Mucosa of rectum (tissue), 2 donors: ENCODE measurements at regions not wholly inside any gene's neighbourhood (a gene's known extent, or its start where the extent isn't known, plus 50 kb on each side); places are given as distances from the start of the nearest gene placed in this dataset.
"Not testable (repeated sequence)": the region's sequence is repeated elsewhere in the genome, so short reads cannot be mapped to it uniquely, and the experiment has no call there.

Experiments
- H3K27ac ChIP-seq, 2 donors: one replicate each; pipeline ENCODE4 v1.7.0; 2013; ENCODE audit warnings: inconsistent platforms in 2 of 2, low read depth in 2 of 2, low read length in 2 of 2
- H3K27me3 ChIP-seq, 2 donors: one replicate each; pipeline ENCODE4 v1.7.0; 2013; ENCODE audit warnings: low read length in 2 of 2; ENCODE audit not compliant: control insufficient read depth in 2 of 2, insufficient read depth in 2 of 2
- H3K36me3 ChIP-seq, 2 donors: one replicate each; pipeline ENCODE4 v1.7.0; 2013; ENCODE audit warnings: low read length in 2 of 2; ENCODE audit not compliant: control insufficient read depth in 2 of 2, insufficient read depth in 2 of 2
- H3K4me1 ChIP-seq, 2 donors: one replicate each; pipeline ENCODE4 v1.7.0; 2013; ENCODE audit warnings: low read length in 2 of 2, mild to moderate bottlenecking in 1 of 2; ENCODE audit not compliant: control insufficient read depth in 2 of 2, insufficient read depth in 2 of 2
- H3K4me3 ChIP-seq, 2 donors: one replicate each; pipeline ENCODE4 v1.7.0; 2013; ENCODE audit warnings: low read length in 2 of 2
- H3K9ac ChIP-seq, 2 donors: one replicate each; pipeline ENCODE4 v1.7.0; 2013; ENCODE audit warnings: low read length in 2 of 2, low read depth in 1 of 2, mild to moderate bottlenecking in 1 of 2
- H3K9me3 ChIP-seq, 2 donors: one replicate each; pipeline ENCODE4 v1.7.0; 2013; ENCODE audit warnings: low read length in 2 of 2; ENCODE audit not compliant: control insufficient read depth in 2 of 2
- donor health status: healthy.
- donor health status: Normal muscosa, but diverticular disease.

DNA sequence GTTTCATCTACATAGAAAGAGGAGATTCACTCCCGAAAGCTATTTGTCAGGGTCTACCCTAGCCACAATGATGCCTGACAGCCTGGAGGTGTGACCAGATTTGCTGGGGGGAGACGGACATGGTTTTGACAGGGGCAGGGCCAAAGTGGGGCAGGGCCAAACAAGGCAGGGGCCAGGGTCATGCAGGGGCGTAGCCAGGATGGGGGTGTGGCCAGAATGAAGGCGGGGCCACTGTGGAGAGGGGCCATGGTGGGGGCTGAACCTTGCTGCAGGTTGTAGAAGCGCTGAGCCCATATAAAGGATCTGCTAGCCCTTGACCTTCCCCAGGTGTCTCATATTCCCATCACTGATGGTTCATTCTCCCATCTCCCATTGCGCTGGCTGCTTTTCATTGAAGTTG, 184.1 kb upstream of the SULF2 start:
- Histone ChIP-seq H3K36me3 (no peaks in the 10 kb centered on the region), H3K27me3 (peaks cover 3% of the 10 kb centered on the region in 2 donors), H3K9ac (no peak overlapping the region), H3K4me3 (no peak overlapping the region), H3K4me1 (peaks cover 0 to 2% of the 10 kb centered on the region in 2 donors), H3K27ac (no peak overlapping the region), H3K9me3 (no peaks in the 10 kb centered on the region)

DNA sequence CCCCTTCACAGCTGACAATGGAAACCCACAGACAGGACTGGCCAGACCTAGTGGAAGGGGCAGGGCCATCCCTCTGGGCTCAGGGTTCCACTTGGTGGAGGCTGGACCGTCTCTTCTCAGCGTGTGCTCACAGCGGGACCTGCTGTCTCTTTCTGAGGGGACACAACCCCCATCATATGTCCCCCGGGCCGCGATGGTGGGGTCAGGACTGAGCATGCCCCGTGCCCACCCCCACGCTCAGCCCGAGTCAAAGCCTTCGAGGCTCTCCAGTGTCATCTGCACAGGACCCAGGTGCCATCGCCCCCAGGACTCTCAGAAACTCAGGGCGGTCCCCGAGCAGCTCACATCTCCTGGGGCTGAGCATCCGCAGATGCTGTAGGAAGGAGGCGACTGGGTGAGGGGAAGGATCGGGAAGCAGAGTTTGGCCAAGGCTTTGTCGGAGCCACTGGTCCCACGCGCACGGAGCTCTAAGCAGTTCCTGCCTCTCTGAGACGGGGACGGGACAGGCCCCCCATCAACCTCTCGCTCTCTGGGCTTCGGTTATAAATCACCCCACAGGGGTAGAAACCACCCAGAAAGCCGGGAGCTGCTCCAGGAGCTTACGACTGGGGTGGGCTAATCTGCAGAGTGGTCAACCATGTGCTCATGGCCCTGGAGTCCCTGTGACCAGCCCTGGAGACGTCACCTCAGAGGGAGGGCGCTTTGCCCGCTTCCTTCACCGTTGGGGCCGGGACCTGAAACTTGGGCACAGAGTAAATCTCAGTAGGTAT, 183.4 kb upstream of the SULF2 start:
- Histone ChIP-seq H3K9ac (no peak overlapping the region), H3K27me3 (peaks cover 3% of the 10 kb centered on the region in 2 donors), H3K9me3 (no peaks in the 10 kb centered on the region), H3K27ac (no peak overlapping the region), H3K4me1 (peaks cover 0 to 2% of the 10 kb centered on the region in 2 donors), H3K4me3 (no peak overlapping the region), H3K36me3 (no peaks in the 10 kb centered on the region)

DNA sequence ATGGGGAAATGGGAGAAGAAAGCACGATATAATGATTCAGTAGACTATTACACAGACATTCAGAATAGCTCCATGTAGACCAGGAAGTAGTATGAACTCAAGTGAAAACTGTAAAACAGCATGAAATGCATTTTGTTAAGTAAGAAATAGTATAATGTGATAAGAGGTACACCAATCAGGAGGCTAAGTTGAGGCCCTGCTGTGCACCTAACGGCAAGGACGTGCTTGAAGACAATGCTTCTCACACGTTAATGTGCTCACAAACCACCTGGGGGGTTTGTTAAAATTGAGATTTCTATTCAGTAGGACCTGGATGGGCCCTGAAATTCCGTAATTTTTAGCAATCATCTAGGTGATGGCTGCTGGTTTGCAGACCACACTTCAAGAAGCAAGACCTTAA, 178.9 kb upstream of the SULF2 start:
- no peaks in the 10 kb centered on the region for H3K9me3 ChIP-seq
- H3K9ac ChIP-seq: no peak overlapping the region
- H3K27me3 ChIP-seq: peaks cover 0 to 3% of the 10 kb centered on the region in 2 donors
- no peaks in the 10 kb centered on the region for H3K36me3 ChIP-seq
- H3K27ac ChIP-seq: no peak overlapping the region
- H3K4me1 ChIP-seq: no peaks in the 10 kb centered on the region
- no peak overlapping the region for H3K4me3 ChIP-seq

DNA sequence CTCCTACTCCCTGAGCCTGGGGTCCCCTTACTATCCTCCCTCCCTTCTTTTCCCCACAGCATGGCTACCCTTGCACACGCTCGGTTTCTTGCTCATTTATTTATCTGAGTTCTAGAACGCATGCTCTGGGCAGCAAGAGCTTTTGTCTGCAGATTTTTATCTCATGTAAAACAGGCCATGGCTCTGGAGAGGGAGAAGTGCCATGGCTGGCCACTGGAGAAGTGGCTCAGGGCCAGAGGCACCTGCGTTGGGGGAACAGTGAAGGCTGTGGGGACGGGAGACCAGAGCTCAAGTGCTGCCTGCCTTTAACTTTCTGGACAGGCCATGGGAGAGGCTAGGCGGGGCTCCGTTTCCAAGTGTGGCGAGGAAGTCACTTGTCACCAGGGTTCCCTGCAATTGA, 177.7 kb upstream of the SULF2 start:
- H3K9ac ChIP-seq: no peak overlapping the region

DNA sequence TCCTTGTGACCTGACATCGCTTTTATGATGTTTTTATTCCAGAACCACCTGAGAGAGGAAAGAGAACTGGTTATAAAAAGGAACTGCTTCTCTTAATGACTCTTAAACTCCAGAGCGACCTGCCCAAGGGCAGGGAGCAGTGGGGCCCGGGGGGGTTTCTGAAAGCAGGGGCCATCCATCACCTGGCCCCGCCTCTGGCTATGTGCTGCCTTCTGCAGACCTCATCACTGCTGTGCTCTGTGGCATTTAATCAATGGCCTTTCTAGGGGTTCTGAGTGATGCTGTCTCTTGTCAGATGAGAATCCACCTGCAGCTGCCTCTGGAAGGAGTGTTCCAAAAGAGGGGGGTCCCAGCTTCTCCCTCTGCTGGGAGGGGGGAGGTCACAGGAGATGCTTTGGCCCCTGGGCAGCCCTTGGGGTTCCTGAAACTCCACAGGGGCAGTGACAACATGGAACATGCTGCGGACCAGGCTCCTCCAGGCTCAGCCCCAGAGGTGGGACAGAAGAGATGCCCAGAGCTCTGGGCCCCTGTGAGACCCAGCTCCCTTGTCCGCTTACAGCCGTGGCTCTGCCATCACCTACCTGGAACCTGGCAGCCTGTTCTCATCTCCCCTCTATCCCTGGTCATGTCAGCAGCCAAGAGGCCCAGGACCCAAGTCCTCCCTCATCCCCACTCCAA, 177.1 kb upstream of the SULF2 start:
- peaks cover 0 to 3% of the 10 kb centered on the region in 2 donors for H3K27me3 ChIP-seq
- H3K9me3 ChIP-seq: no peaks in the 10 kb centered on the region

More for the DNA sequence above, 177.7 kb upstream of the SULF2 start:
- no peak overlapping the region for H3K4me3 ChIP-seq
- H3K27me3 ChIP-seq: peaks cover 0 to 3% of the 10 kb centered on the region in 2 donors
- no peaks in the 10 kb centered on the region for H3K9me3 ChIP-seq
- H3K4me1 ChIP-seq: no peaks in the 10 kb centered on the region
- H3K27ac ChIP-seq: no peak overlapping the region
- no peaks in the 10 kb centered on the region for H3K36me3 ChIP-seq

DNA sequence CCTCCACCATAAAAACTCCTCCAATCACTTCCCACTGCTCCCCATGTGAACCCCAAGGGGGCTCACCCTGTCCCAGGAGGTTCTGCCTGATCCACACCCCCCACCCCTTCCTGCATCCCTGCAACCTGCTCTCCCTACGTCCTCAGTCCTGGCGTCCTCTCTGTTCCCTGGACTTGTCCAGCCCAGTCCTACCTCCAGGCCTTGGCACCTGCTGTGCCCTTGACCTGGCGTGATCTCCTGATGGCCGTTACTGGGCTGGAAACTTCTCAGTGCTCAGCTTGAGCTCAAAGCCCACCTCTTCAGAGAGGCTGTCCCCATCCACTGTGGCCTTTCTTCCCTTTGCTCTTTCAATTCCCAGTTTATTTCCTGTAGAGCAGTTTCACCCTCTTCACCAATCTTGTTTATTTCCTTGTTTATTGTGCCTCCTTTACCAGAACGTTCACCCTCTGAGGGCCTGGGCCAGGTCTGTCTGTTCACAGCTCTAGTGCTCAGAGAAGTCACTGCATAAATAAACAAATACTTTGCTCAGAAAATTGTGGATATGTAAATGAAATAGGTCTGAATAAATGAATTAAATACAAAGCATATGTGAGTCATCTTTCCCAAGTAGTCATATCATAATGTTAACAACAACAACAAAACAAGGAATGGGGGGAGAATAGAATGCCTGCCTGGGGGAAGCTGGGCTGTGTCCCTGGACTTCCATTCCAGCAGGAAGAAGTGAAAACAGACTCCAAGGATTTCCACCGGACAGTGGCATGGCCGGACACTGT, 175.7 kb upstream of the SULF2 start:
- Histone ChIP-seq H3K27ac (no peak overlapping the region), H3K4me3 (no peak overlapping the region), H3K9ac (no peak overlapping the region), H3K4me1 (no peaks in the 10 kb centered on the region), H3K27me3 (no peaks in the 10 kb centered on the region), H3K9me3 (no peaks in the 10 kb centered on the region), H3K36me3 (no peaks in the 10 kb centered on the region)

More for the DNA sequence above, 177.1 kb upstream of the SULF2 start:
- no peaks in the 10 kb centered on the region for H3K4me1 ChIP-seq
- H3K4me3 ChIP-seq: no peak overlapping the region
- H3K36me3 ChIP-seq: no peaks in the 10 kb centered on the region
- no peak overlapping the region for H3K27ac ChIP-seq
- H3K9ac ChIP-seq: no peak overlapping the region

DNA sequence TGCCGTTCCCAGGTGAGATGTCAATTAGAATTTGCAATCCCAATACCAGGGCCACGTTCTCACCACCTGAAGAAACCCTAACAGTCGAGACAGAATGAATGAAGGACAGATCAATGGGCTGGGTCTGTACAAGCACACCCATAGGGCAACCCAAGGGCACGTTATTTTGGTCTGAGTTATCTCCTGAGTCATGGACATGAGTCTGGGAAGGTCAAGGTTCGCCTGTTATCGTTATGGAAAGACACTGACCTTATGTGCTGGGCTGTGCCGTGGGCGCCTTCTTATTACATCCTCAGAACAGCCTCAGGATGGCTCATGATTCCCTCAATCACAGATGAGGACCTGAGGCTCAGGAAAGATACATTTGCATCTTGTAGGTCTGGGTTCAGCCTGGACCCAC, 175.0 kb upstream of the SULF2 start:
- H3K27me3 ChIP-seq: no peaks in the 10 kb centered on the region
- H3K9me3 ChIP-seq: no peaks in the 10 kb centered on the region
- H3K4me3 ChIP-seq: no peak overlapping the region
- no peak overlapping the region for H3K9ac ChIP-seq
- no peaks in the 10 kb centered on the region for H3K36me3 ChIP-seq
- no peaks in the 10 kb centered on the region for H3K4me1 ChIP-seq
- H3K27ac ChIP-seq: no peak overlapping the region

DNA sequence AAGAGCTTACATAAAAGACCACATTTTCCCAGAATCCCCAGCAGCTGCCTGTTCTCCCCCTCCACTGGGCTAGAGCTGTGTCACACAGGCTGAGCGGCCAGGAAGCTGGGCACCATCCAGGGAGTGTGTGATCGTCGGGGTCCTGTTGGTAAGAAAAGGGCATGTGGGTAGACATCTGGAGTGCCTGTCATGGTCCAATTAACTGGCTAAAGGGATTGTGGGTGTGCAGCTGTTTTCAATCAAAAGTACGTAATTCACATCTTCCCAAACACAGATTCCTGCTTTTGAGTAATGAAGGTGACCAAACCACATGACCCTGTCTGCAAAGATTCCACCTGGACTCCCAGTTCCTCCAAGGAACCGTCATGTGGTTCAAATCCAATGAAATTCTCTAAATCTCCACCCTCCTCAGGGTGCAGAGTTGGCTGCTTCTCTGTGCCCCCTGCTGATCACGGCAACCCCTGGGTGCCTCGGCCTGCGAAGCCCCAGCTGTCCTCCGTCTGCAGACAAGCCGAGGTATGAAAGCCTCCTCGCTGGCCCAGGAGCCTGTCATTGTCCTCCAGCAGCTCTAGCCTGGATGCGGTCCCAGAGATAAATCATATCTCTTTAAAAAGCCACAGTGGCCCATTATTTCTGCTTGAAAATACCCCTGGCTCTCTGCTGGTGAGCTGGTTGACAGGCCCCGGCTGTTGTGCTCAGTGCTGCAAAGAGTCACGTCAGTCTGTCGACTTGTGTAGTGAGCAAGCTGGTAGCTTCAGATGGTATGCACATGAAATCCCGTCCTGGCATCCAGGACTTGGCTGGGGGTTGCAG, 172.9 kb upstream of the SULF2 start:
- H3K27me3 ChIP-seq, H3K4me3 ChIP-seq, H3K9ac ChIP-seq, H3K27ac ChIP-seq, H3K36me3 ChIP-seq, H3K9me3 ChIP-seq, H3K4me1 ChIP-seq: not testable (repeated sequence)

DNA sequence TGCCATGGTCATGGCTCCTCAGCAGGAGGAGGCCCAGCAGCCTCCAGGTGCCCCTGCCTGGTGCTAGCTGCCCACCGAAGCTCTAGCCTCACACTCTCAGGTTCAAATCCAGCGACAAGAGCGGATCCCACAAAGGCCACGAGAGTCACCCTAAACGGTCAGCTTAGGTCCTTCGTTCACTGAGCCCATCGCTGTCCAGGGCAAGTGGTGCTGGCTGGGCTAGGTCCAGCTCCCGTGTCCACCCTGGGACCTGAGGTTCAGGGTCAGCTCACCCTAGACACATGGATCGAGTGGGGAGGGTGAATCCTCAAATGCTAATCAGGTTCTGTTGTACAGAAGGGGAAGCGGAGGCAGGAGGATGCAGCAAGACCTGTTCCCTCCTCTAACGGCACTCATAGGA, 171.9 kb upstream of the SULF2 start:
- H3K4me1 ChIP-seq: no peaks in the 10 kb centered on the region
- peaks cover 0 to 3% of the 10 kb centered on the region in 2 donors for H3K27me3 ChIP-seq
- no peaks in the 10 kb centered on the region for H3K36me3 ChIP-seq
- H3K9ac ChIP-seq: no peak overlapping the region
- no peak overlapping the region for H3K27ac ChIP-seq
- H3K9me3 ChIP-seq: no peaks in the 10 kb centered on the region
- no peak overlapping the region for H3K4me3 ChIP-seq
